Esophagus muscularis mucosa (tissue), 4 donors: ENCODE measurements at regions not wholly inside any gene's neighbourhood (a gene's known extent, or its start where the extent isn't known, plus 50 kb on each side); places are given as distances from the start of the nearest gene placed in this dataset.

Source experiments
- EP300 ChIP-seq: sonication (generic); formaldehyde crosslinking; IDR thresholded peaks from one replicate; pipeline ENCODE4 v1.6.1; 2017; ENCODE audit warnings: antibody characterized with exemption
- POLR2A ChIP-seq: fragments of 450-650 bp; IDR thresholded peaks from one replicate; pipeline ENCODE4 v1.6.1; 2017; ENCODE audit warnings: antibody characterized with exemption, moderate library complexity, mild to moderate bottlenecking, low read depth
- POLR2AphosphoS5 ChIP-seq, 2 donors: sonication (generic); formaldehyde crosslinking; IDR thresholded peaks; one replicate each; pipeline ENCODE4 v1.6.1; 2017; ENCODE audit warnings: antibody characterized with exemption in 2 of 2
- TF ChIP-seq, protein P1 (sequence below), 3 experiments: fragments of 200-600 bp in 2 of 3; fragments of 450-650 bp in 1 of 3; sonication (generic) in 2 of 3; IDR thresholded peaks; one replicate each; pipeline ENCODE4 v1.5.1; 2017 to 2019; ENCODE audit warnings: antibody characterized with exemption in 3 of 3, mild to moderate bottlenecking in 2 of 3, moderate library complexity in 1 of 3

DNA sequence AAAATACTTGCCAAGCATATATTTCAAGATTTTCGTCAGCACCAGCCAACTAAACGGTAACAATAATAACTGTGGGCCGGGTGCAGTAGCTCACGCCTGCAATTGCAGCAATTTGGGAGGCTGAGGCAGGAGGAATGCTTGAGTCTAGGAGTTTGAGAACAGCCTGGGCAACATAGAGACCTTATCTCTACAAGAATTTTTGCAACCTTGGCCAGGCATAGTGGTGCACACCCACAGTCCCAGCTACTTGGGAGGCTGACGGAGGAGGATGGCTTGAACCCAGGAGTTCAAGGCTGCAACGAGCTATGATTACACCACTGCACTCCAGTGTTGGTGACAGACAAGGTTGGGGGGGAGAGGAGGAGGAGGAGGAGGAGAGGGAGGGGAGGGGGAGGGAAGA, 145.0 kb upstream of the TIAM1 start:
- no peak for TF ChIP-seq POLR2AphosphoS5 (IDR thresholded peaks at IDR 0.05)
- TF ChIP-seq, protein P1, sequence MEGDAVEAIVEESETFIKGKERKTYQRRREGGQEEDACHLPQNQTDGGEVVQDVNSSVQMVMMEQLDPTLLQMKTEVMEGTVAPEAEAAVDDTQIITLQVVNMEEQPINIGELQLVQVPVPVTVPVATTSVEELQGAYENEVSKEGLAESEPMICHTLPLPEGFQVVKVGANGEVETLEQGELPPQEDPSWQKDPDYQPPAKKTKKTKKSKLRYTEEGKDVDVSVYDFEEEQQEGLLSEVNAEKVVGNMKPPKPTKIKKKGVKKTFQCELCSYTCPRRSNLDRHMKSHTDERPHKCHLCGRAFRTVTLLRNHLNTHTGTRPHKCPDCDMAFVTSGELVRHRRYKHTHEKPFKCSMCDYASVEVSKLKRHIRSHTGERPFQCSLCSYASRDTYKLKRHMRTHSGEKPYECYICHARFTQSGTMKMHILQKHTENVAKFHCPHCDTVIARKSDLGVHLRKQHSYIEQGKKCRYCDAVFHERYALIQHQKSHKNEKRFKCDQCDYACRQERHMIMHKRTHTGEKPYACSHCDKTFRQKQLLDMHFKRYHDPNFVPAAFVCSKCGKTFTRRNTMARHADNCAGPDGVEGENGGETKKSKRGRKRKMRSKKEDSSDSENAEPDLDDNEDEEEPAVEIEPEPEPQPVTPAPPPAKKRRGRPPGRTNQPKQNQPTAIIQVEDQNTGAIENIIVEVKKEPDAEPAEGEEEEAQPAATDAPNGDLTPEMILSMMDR (IDR thresholded peaks at IDR 0.05): no peak
- TF ChIP-seq POLR2A: no peak
- TF ChIP-seq EP300: no peak
